PC-3 (cell line): ENCODE measurements at regions not wholly inside any gene's neighbourhood (a gene's known extent, or its start where the extent isn't known, plus 50 kb on each side); places are given as distances from the start of the nearest gene placed in this dataset.

Experiments used
- CTCF ChIP-seq: fragments of 300-600 bp; sonication (generic); conservative IDR thresholded peaks from 2 replicates; pipeline ENCODE4 v1.5.1; 2017; ENCODE audit warnings: antibody characterized with exemption, low read depth, mild to moderate bottlenecking, low read length
- EZH2 ChIP-seq: fragments of 300-600 bp; sonication (generic); IDR thresholded peaks from one replicate; pipeline ENCODE4 v1.6.1; 2017; ENCODE audit warnings: antibody characterized with exemption, mild to moderate bottlenecking, low read length; ENCODE audit not compliant: unreplicated experiment
- EZH2phosphoT487 ChIP-seq: fragments of 300-600 bp; sonication (generic); IDR thresholded peaks from 2 replicates; pipeline ENCODE4 v1.6.1; 2018; ENCODE audit warnings: mild to moderate bottlenecking, antibody characterized with exemption, low read length, borderline replicate concordance

GRCh38 chr5:169431386-169431785 is 130.4 kb upstream of the SLIT3 start:
- TF ChIP-seq CTCF, result no peak
- no peak for TF ChIP-seq EZH2
- no peak for TF ChIP-seq EZH2phosphoT487
